SK-N-SH (cell line): ENCODE measurements at regions not wholly inside any gene's neighbourhood (a gene's known extent, or its start where the extent isn't known, plus 50 kb on each side); places are given as distances from the start of the nearest gene placed in this dataset.

Experiments
- CTCF ChIA-PET: fragments of 300-600, 350-600 bp; formaldehyde crosslinking; extraction: SDS; loops from one replicate; lab custom pipeline; 2021; lab: Yijun Ruan, JAX
- POLR2A ChIA-PET: fragments of 350-600 bp; sonication (Branson Sonifier 250); formaldehyde crosslinking; extraction: SDS; loops from one replicate; lab custom pipeline; 2020; ENCODE audit warnings: antibody characterized with exemption, inconsistent platforms; lab: Yijun Ruan, JAX
- DNase-seq: peaks from one replicate; pipeline ENCODE4 v3.0.0; 2012
- H2AFZ ChIP-seq: fragments of 200-600 bp; sonication (generic); 2 replicates; pipeline ENCODE4 v1.8.1; 2016; ENCODE audit warnings: antibody characterized with exemption, mild to moderate bottlenecking, low read depth
- H3F3A ChIP-seq: fragments of 200-600 bp; sonication (generic); replicated peaks from 2 replicates; pipeline ENCODE3; 2016; ENCODE audit warnings: antibody characterized with exemption, mild to moderate bottlenecking; ENCODE audit not compliant: insufficient read depth
- H3K27ac ChIP-seq, 2 experiments: fragments of 200-500 bp in 1 of 2; fragments of 200-600 bp in 1 of 2; sonication (Bioruptor generic) in 1 of 2; sonication (generic), shearing (Covaris generic) in 1 of 2; 2 replicates each; pipeline versions ENCODE4 v1.5.1 to v1.6.1; 2014 to 2016; ENCODE audit warnings: low read depth in 2 of 2, inconsistent platforms in 1 of 2, low read length in 1 of 2, mild to moderate bottlenecking in 1 of 2, mixed read lengths in 1 of 2
- H3K27me3 ChIP-seq: fragments of 200-600 bp; sonication (generic), shearing (Covaris generic); 2 replicates; pipeline ENCODE4 v1.6.1; 2016; ENCODE audit warnings: mixed run types; ENCODE audit not compliant: insufficient read depth
- H3K36me3 ChIP-seq, 2 experiments: fragments of 200-500 bp in 1 of 2; fragments of 200-600 bp in 1 of 2; sonication (Bioruptor generic) in 1 of 2; sonication (generic) in 1 of 2; replicated peaks in 1 of 2; 2 replicates each; pipeline versions ENCODE3 to v1.5.1; 2014 to 2016; ENCODE audit warnings: low read length in 1 of 2, mild to moderate bottlenecking in 1 of 2; ENCODE audit not compliant: insufficient read depth in 2 of 2, control insufficient read depth in 1 of 2
- H3K4me1 ChIP-seq, 2 experiments: fragments of 200-500 bp in 1 of 2; fragments of 200-600 bp in 1 of 2; sonication (Bioruptor generic) in 1 of 2; sonication (generic), shearing (Covaris generic) in 1 of 2; 2 replicates each; pipeline versions ENCODE4 v1.5.1 to v1.6.1; 2014 to 2016; ENCODE audit warnings: low read depth in 1 of 2, low read length in 1 of 2, mixed run types in 1 of 2; ENCODE audit not compliant: insufficient read depth in 2 of 2, control insufficient read depth in 1 of 2
- H3K4me2 ChIP-seq: fragments of 200-600 bp; sonication (generic), shearing (Covaris generic); 2 replicates; pipeline ENCODE4 v1.6.1; 2017; ENCODE audit warnings: mixed run types
- H3K4me3 ChIP-seq, 2 experiments: fragments of 200-500 bp in 1 of 2; fragments of 200-600 bp in 1 of 2; sonication (Bioruptor generic) in 1 of 2; sonication (generic), shearing (Covaris generic) in 1 of 2; 2 replicates each; pipeline versions ENCODE4 v1.5.1 to v1.8.1; 2014 to 2016; ENCODE audit warnings: low read depth in 2 of 2, inconsistent platforms in 1 of 2, low read length in 1 of 2, mild to moderate bottlenecking in 1 of 2, mixed read lengths in 1 of 2, moderate library complexity in 1 of 2
- H3K79me2 ChIP-seq: fragments of 200-600 bp; sonication (generic); 2 replicates; pipeline ENCODE4 v1.8.1; 2017; ENCODE audit warnings: mild to moderate bottlenecking; ENCODE audit not compliant: insufficient read depth
- H3K9ac ChIP-seq: fragments of 200-600 bp; sonication (generic); 2 replicates; pipeline ENCODE4 v1.6.1; 2017; ENCODE audit warnings: mixed run types
- H3K9me2 ChIP-seq: fragments of 200-600 bp; sonication (generic); 2 replicates; pipeline ENCODE4 v1.6.1; 2017; ENCODE audit warnings: mixed run types
- H3K9me3 ChIP-seq: fragments of 200-600 bp; sonication (generic); 2 replicates; pipeline ENCODE4 v1.6.1; 2017; ENCODE audit warnings: mixed run types, mild to moderate bottlenecking, moderate library complexity
- H4K20me1 ChIP-seq: fragments of 200-600 bp; sonication (generic); 2 replicates; pipeline ENCODE4 v1.6.1; 2017; ENCODE audit warnings: mild to moderate bottlenecking, mixed run types; ENCODE audit not compliant: insufficient read depth
- CHD2 ChIP-seq: fragments of 150-350 bp; IDR thresholded peaks from 2 replicates; pipeline ENCODE4 v1.6.1; 2018; ENCODE audit warnings: low read length; ENCODE audit not compliant: partially characterized antibody
- EZH2phosphoT487 ChIP-seq: fragments of 200-600 bp; sonication (generic); IDR thresholded peaks from 2 replicates; pipeline ENCODE4 v1.6.1; 2017; ENCODE audit warnings: low read depth, mixed run types, mild to moderate bottlenecking, antibody characterized with exemption, moderate library complexity, borderline replicate concordance
- FOXJ3 ChIP-seq: sonication (generic); formaldehyde crosslinking; IDR thresholded peaks from 2 replicates; pipeline ENCODE4 v1.5.1; 2020; ENCODE audit warnings: mild to moderate bottlenecking, missing genetic modification reagents
- GABPA ChIP-seq: IDR thresholded peaks from 2 replicates; pipeline ENCODE4 v1.4.0; 2012; ENCODE audit warnings: low read depth, mild to moderate bottlenecking
- GATA2 ChIP-seq: sonication (generic); formaldehyde crosslinking; IDR thresholded peaks from 2 replicates; pipeline ENCODE4 v1.5.0; 2020; ENCODE audit warnings: mild to moderate bottlenecking, missing genetic modification reagents
- MEF2A ChIP-seq: IDR thresholded peaks from 2 replicates; pipeline ENCODE4 v1.4.0; 2012; ENCODE audit warnings: low read depth, borderline replicate concordance
- MXI1 ChIP-seq: IDR thresholded peaks from 2 replicates; pipeline ENCODE4 v1.6.1; 2012; ENCODE audit warnings: mild to moderate bottlenecking, low read depth, low read length, improper control_type of control experiment
- NRF1 ChIP-seq: IDR thresholded peaks from 2 replicates; pipeline ENCODE4 v1.6.1; 2012; ENCODE audit warnings: low read depth, mild to moderate bottlenecking, low read length
- RCOR1 ChIP-seq: fragments of 150-350 bp; IDR thresholded peaks from 2 replicates; pipeline ENCODE4 v1.6.1; 2017; ENCODE audit warnings: antibody characterized with exemption, low read length
- RFX5 ChIP-seq: IDR thresholded peaks from 2 replicates; pipeline ENCODE4 v1.6.1; 2012; ENCODE audit warnings: mild to moderate bottlenecking, improper control_type of control experiment, low read length
- TCF12 ChIP-seq: IDR thresholded peaks from 2 replicates; pipeline ENCODE4 v1.4.0; 2012
- TEAD4 ChIP-seq: IDR thresholded peaks from 2 replicates; pipeline ENCODE4 v1.4.0; 2012; ENCODE audit warnings: mild to moderate bottlenecking, borderline replicate concordance; ENCODE audit not compliant: insufficient read depth
- YY1 ChIP-seq: IDR thresholded peaks from 2 replicates; pipeline ENCODE4 v1.4.0; 2012; ENCODE audit warnings: low read depth, mild to moderate bottlenecking
- WGBS: methylation state at CpG from one replicate; pipeline ENCODE4 v1.1.6; 2017; ENCODE audit warnings: low lambda C conversion rate; 5-methylcytosine and 5-hydroxymethylcytosine counted together
- TF ChIP-seq, protein P1 (sequence below): IDR thresholded peaks from 2 replicates; pipeline ENCODE4 v1.6.1; 2012; ENCODE audit warnings: mild to moderate bottlenecking, low read depth, low read length, moderate library complexity
- TF ChIP-seq, protein P2 (sequence below): IDR thresholded peaks from 2 replicates; pipeline ENCODE4 v1.4.0; 2012; ENCODE audit warnings: low read depth
- TF ChIP-seq, protein P3 (sequence below): fragments of 150-350 bp; IDR thresholded peaks from 2 replicates; pipeline ENCODE4 v1.6.1; 2016; ENCODE audit warnings: mild to moderate bottlenecking, low read depth, low read length
- TF ChIP-seq, protein P4 (sequence below): fragments of 200-600 bp; sonication (generic); IDR thresholded peaks from 2 replicates; pipeline ENCODE4 v1.6.1; 2017; ENCODE audit warnings: antibody characterized with exemption, mild to moderate bottlenecking, moderate library complexity

DNA sequence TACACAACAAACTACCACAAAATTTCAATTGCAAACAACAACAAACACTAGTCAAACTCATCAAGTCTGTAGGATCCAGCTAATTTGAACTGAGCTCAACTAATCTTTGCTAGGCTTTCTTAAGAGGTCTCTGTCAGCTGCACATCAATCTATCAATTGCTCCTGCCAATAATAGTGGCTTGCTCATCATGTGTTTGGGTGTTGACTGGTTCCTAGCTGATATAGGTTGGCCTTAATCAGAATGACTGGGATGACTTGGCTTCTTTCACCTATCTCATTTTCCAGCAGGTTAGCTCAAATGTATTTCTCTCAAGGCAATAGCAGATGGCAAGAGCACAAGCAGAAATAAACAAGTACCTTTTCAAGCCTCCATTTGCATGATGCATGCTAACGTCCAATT, 370.3 kb upstream of the NFE2L3 start (continued):
- TF ChIP-seq, protein P1, sequence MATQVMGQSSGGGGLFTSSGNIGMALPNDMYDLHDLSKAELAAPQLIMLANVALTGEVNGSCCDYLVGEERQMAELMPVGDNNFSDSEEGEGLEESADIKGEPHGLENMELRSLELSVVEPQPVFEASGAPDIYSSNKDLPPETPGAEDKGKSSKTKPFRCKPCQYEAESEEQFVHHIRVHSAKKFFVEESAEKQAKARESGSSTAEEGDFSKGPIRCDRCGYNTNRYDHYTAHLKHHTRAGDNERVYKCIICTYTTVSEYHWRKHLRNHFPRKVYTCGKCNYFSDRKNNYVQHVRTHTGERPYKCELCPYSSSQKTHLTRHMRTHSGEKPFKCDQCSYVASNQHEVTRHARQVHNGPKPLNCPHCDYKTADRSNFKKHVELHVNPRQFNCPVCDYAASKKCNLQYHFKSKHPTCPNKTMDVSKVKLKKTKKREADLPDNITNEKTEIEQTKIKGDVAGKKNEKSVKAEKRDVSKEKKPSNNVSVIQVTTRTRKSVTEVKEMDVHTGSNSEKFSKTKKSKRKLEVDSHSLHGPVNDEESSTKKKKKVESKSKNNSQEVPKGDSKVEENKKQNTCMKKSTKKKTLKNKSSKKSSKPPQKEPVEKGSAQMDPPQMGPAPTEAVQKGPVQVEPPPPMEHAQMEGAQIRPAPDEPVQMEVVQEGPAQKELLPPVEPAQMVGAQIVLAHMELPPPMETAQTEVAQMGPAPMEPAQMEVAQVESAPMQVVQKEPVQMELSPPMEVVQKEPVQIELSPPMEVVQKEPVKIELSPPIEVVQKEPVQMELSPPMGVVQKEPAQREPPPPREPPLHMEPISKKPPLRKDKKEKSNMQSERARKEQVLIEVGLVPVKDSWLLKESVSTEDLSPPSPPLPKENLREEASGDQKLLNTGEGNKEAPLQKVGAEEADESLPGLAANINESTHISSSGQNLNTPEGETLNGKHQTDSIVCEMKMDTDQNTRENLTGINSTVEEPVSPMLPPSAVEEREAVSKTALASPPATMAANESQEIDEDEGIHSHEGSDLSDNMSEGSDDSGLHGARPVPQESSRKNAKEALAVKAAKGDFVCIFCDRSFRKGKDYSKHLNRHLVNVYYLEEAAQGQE, result no peak
- no peak for TF ChIP-seq GATA2
- TF ChIP-seq TCF12, result no peak

DNA sequence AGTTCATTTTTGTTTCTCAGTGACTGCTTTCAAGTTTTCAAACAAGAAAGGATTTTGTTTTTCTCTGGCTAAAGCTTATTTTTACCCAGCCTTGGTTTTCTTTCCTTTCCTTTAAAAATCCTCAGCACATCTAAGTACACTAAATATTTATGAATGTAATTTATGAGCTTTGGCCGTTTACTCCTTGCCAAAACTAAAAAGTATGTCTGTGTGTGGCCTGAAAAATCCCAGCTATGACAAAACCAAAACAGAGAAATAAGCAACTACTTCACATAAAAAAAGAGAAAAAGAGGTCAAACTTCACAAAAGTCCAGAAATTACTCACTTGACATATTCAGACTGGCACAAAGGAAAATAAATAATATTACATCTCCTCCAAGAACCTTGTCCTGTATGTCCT, 365.1 kb upstream of the NFE2L3 start:
- Histone ChIP-seq H3K27ac (no peak overlapping the region), H3K4me3 (no peak overlapping the region), H3K9ac (no peak overlapping the region), H3K4me2 (no peak overlapping the region), H3K79me2 (no peaks in the 10 kb centered on the region), H3K9me2 (no peaks in the 10 kb centered on the region), H3F3A (no peaks in the 10 kb centered on the region), H3K27me3 (no peaks in the 10 kb centered on the region), H4K20me1 (no peaks in the 10 kb centered on the region), H3K36me3 (no peaks in the 10 kb centered on the region), H3K9me3 (no peaks in the 10 kb centered on the region), H2AFZ (no peak overlapping the region), H3K4me1 (peaks cover 0 to 7% of the 10 kb centered on the region in 2 experiments; a peak in 2 of 4 replicates)
- no peak for TF ChIP-seq CHD2
- TF ChIP-seq, protein P1, result no peak
- TF ChIP-seq EZH2phosphoT487, result no peak
- TF ChIP-seq, protein P2, sequence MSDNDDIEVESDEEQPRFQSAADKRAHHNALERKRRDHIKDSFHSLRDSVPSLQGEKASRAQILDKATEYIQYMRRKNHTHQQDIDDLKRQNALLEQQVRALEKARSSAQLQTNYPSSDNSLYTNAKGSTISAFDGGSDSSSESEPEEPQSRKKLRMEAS, result no peak
- no peak for TF ChIP-seq MXI1
- no peak for TF ChIP-seq MEF2A
- TF ChIP-seq RFX5, result no peak
- TF ChIP-seq FOXJ3 (CRISPR knock-in tag), result no peak
- no peak for TF ChIP-seq YY1
- TF ChIP-seq, protein P3, sequence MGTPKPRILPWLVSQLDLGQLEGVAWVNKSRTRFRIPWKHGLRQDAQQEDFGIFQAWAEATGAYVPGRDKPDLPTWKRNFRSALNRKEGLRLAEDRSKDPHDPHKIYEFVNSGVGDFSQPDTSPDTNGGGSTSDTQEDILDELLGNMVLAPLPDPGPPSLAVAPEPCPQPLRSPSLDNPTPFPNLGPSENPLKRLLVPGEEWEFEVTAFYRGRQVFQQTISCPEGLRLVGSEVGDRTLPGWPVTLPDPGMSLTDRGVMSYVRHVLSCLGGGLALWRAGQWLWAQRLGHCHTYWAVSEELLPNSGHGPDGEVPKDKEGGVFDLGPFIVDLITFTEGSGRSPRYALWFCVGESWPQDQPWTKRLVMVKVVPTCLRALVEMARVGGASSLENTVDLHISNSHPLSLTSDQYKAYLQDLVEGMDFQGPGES, result no peak
- TF ChIP-seq RCOR1, result no peak
- no peak for TF ChIP-seq NRF1
- no peak for TF ChIP-seq GABPA
- TF ChIP-seq, protein P4, sequence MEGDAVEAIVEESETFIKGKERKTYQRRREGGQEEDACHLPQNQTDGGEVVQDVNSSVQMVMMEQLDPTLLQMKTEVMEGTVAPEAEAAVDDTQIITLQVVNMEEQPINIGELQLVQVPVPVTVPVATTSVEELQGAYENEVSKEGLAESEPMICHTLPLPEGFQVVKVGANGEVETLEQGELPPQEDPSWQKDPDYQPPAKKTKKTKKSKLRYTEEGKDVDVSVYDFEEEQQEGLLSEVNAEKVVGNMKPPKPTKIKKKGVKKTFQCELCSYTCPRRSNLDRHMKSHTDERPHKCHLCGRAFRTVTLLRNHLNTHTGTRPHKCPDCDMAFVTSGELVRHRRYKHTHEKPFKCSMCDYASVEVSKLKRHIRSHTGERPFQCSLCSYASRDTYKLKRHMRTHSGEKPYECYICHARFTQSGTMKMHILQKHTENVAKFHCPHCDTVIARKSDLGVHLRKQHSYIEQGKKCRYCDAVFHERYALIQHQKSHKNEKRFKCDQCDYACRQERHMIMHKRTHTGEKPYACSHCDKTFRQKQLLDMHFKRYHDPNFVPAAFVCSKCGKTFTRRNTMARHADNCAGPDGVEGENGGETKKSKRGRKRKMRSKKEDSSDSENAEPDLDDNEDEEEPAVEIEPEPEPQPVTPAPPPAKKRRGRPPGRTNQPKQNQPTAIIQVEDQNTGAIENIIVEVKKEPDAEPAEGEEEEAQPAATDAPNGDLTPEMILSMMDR, result no peak
- no peak for TF ChIP-seq TEAD4
- DNase-seq, result no peak
- WGBS, result 9% methylated on average over 1 of the region's 1 CpG
- CTCF ChIA-PET, result interaction anchor here (1.2 to 1.4 kb wide), 2 partner anchors 10 to 58 kb away, joined by 3 to 4 read pairs; no protein-coding TSS in a partner anchor
- POLR2A ChIA-PET, result no interaction called here
